ENCODE measurements at regions not wholly inside any gene's neighbourhood (a gene's known extent, or its start where the extent isn't known, plus 50 kb on each side); places are given as distances from the start of the nearest gene placed in this dataset.

DNA sequence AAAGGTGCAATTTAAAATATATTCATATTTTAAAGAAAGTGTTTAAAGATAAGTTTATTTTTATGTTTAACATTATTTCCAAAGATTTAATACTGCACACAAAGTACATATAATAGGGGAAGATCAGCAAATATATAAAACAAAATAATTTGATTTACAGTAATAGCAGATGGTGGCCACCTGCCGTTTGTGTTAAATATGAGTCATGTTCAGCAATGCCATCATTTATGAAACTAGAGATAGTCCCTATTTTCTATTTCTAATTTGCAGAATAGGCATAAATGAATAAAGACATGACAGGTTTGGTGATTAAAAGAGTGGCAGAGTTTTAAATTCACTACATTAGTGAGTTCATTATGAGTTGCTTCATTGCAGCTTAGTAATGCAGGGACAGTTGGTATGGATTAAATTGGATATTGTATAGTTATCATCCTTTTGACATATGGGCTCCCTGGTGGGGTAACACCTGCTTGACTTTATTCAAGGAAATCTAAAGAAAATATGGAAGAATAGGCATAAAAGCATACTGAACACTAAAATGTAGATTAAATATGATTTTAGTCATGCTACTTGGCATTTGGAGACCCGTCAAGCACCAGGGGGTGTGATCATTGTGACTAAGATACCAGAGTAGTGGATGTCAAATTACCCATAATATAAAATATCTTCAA, 78.8 kb upstream of the BANK1 start:
- WGBS, 2 donors (ENCODE audit: low coverage in 1 of 2): 73 to 81% methylated on average over 2 of the region's 2 CpGs
- Histone ChIP-seq H3K27me3 (no peaks in the 10 kb centered on the region), H3K36me3 (no peaks in the 10 kb centered on the region), H3K27ac (no peak overlapping the region), H3K9me3 (peaks cover 2 to 3% of the 10 kb centered on the region in 2 donors), H3K4me3 (no peak overlapping the region), H3K4me1 (no peaks in the 10 kb centered on the region)
- in situ Hi-C loops (cut with MboI; ENCODE audit: low pct_ligation_motif_present in 1 of 4, low pct_unique_long_range_greater_than_20kb in 1 of 4, low sequenced_read_pairs in 3 of 4): loop anchor here in 1 of 4 donors (25.0 kb wide), 1 partner anchor 549 kb away; no protein-coding TSS in a partner anchor
- no peak for DNase-seq
- no peak for TF ChIP-seq EP300 (IDR thresholded peaks at IDR 0.05; ENCODE audit: low read depth)
- TF ChIP-seq POLR2A (IDR thresholded peaks at IDR 0.05): no peak
- no peak for TF ChIP-seq POLR2AphosphoS5 (IDR thresholded peaks at IDR 0.05)
- TF ChIP-seq, protein P1, sequence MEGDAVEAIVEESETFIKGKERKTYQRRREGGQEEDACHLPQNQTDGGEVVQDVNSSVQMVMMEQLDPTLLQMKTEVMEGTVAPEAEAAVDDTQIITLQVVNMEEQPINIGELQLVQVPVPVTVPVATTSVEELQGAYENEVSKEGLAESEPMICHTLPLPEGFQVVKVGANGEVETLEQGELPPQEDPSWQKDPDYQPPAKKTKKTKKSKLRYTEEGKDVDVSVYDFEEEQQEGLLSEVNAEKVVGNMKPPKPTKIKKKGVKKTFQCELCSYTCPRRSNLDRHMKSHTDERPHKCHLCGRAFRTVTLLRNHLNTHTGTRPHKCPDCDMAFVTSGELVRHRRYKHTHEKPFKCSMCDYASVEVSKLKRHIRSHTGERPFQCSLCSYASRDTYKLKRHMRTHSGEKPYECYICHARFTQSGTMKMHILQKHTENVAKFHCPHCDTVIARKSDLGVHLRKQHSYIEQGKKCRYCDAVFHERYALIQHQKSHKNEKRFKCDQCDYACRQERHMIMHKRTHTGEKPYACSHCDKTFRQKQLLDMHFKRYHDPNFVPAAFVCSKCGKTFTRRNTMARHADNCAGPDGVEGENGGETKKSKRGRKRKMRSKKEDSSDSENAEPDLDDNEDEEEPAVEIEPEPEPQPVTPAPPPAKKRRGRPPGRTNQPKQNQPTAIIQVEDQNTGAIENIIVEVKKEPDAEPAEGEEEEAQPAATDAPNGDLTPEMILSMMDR (IDR thresholded peaks at IDR 0.05): no peak
- intact Hi-C loops (cut with DNase I; ENCODE audit: low total_unique reads): no loop called here

DNA sequence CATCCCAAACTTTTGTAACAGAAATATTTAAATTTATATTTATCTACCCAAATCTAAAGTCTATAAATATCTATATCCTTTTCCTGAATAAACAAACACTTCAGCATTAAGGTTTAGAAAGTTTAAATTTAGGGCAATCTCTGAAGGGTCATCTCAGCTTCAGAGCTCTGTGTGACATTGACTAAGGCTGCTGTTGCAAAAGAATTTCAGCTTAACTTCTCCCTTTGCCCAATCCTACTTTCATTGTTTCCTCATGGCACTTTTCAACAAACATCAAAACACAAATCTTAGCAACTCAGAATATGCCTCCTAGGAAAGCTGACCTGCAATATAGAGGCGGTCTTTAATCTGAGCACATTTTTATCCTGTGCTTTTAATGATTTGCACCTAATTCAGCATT, 79.7 kb upstream of the BANK1 start:
- TF ChIP-seq, protein P1 (IDR thresholded peaks at IDR 0.05): no peak
- TF ChIP-seq EP300 (IDR thresholded peaks at IDR 0.05; ENCODE audit: low read depth): no peak
- TF ChIP-seq POLR2A (IDR thresholded peaks at IDR 0.05): no peak
- no peak for TF ChIP-seq POLR2AphosphoS5 (IDR thresholded peaks at IDR 0.05)
- in situ Hi-C loops (cut with MboI; ENCODE audit: low pct_ligation_motif_present in 1 of 4, low pct_unique_long_range_greater_than_20kb in 1 of 4, low sequenced_read_pairs in 3 of 4) (loop anchor here in 1 of 4 donors (25.0 kb wide), 1 partner anchor 549 kb away; no protein-coding TSS in a partner anchor), intact Hi-C loops (cut with DNase I; ENCODE audit: low total_unique reads) (no loop called here)
- H3K27me3 ChIP-seq: no peaks in the 10 kb centered on the region
- H3K36me3 ChIP-seq: no peaks in the 10 kb centered on the region
- peaks cover 3 to 7% of the 10 kb centered on the region in 2 donors for H3K9me3 ChIP-seq
- H3K27ac ChIP-seq: no peak overlapping the region
- H3K4me1 ChIP-seq: no peaks in the 10 kb centered on the region
- no peak overlapping the region for H3K4me3 ChIP-seq
- 100% methylated on average over 1 of the region's 1 CpG for WGBS, 2 donors (ENCODE audit: low coverage in 1 of 2)
- DNase-seq: no peak

DNA sequence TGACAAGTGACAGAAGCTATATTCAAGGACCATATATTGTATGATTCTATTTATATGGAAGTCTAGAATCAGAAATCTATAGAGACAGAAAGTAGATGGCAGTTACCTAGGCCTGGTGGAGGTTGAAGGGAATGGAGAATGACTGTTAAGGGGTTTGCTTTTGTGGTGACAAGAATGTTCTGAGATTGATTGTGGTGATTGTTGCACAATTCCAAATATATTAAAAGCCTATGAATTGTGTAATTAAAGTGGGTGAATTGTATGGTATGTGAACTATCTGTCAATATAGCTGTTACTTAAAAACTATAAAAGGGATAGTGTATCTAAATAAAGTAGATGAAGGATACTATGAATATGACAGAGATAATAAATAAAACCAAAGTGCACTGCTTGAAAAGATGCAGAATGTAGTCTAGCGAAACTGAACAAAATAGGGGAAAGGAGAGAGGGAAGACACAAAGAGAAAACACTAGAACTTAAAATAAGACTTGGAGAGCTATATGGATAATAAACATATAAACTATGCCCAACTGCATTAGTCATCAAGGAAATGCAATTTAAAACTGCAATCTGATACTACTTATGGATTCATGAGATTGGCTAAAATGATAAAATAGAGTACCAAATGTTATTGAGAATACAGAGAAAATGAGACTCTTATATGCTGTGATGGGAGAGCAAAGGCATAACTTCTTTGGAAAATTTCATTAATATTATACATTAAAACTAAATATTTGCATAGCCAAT, 82.1 kb upstream of the BANK1 start:
- TF ChIP-seq POLR2AphosphoS5 (IDR thresholded peaks at IDR 0.05) (no peak), POLR2A (IDR thresholded peaks at IDR 0.05) (no peak), EP300 (IDR thresholded peaks at IDR 0.05; ENCODE audit: low read depth) (no peak)
- TF ChIP-seq, protein P1 (IDR thresholded peaks at IDR 0.05): no peak
- Histone ChIP-seq H3K9me3 (peaks cover 3 to 7% of the 10 kb centered on the region in 2 donors), H3K4me3 (no peak overlapping the region), H3K27me3 (no peaks in the 10 kb centered on the region), H3K4me1 (no peaks in the 10 kb centered on the region), H3K27ac (no peak overlapping the region), H3K36me3 (no peaks in the 10 kb centered on the region)
- no peak for DNase-seq
- intact Hi-C loops (cut with DNase I; ENCODE audit: low total_unique reads): no loop called here
- in situ Hi-C loops (cut with MboI; ENCODE audit: low pct_ligation_motif_present in 1 of 4, low pct_unique_long_range_greater_than_20kb in 1 of 4, low sequenced_read_pairs in 3 of 4): loop anchor here in 1 of 4 donors (25.0 kb wide), 1 partner anchor 546 kb away; no protein-coding TSS in a partner anchor
- WGBS, 2 donors (ENCODE audit: low coverage in 1 of 2): 77 to 94% methylated on average over 1 of the region's 1 CpG

DNA sequence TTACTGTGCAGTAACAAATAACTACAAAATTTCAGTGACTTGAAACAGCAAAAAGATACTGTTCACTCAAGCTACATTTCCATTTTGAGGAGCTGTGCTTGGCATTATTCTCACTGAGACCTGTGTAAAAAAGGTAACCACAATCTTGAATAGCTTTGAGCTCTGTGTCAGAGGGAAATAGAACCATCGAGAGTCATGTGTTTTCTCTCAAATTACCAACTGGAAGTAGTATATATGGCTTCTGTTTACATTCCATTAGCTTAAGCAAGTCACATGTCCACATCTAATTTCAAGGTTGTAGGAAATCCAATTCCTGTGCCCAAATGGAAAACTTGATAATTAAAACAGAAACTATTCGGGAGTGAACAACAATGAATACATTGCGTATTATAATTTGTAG, 82.9 kb upstream of the BANK1 start:
- peaks cover 3 to 7% of the 10 kb centered on the region in 2 donors for H3K9me3 ChIP-seq
- intact Hi-C loops (cut with DNase I; ENCODE audit: low total_unique reads) (no loop called here), in situ Hi-C loops (cut with MboI; ENCODE audit: low pct_ligation_motif_present in 1 of 4, low pct_unique_long_range_greater_than_20kb in 1 of 4, low sequenced_read_pairs in 3 of 4) (loop anchor here in 1 of 4 donors (25.0 kb wide), 1 partner anchor 545 kb away; no protein-coding TSS in a partner anchor)
- TF ChIP-seq POLR2AphosphoS5 (IDR thresholded peaks at IDR 0.05) (no peak), POLR2A (IDR thresholded peaks at IDR 0.05) (no peak), EP300 (IDR thresholded peaks at IDR 0.05; ENCODE audit: low read depth) (no peak)
- TF ChIP-seq, protein P1 (IDR thresholded peaks at IDR 0.05): no peak
- no peak overlapping the region for H3K4me3 ChIP-seq
- 78 to 88% methylated on average over 3 of the region's 3 CpGs for WGBS, 2 donors (ENCODE audit: low coverage in 1 of 2)
- H3K27me3 ChIP-seq: no peaks in the 10 kb centered on the region
- DNase-seq: no peak
- H3K36me3 ChIP-seq: no peaks in the 10 kb centered on the region
- H3K4me1 ChIP-seq: no peaks in the 10 kb centered on the region
- H3K27ac ChIP-seq: no peak overlapping the region

Data from transverse colon (tissue), 4 donors.